Effector CD4-positive, alpha-beta T cell (primary cell): ENCODE measurements at regions not wholly inside any gene's neighbourhood (a gene's known extent, or its start where the extent isn't known, plus 50 kb on each side); places are given as distances from the start of the nearest gene placed in this dataset.
"Not testable (repeated sequence)": the region's sequence is repeated elsewhere in the genome, so short reads cannot be mapped to it uniquely, and the experiment has no call there.

Source experiments
- DNase-seq: peaks from one replicate; pipeline ENCODE4 v3.0.0-alpha.2; 2020

GRCh38 chr18:51525453-51526225, 328.2 kb upstream of the MEX3C start:
- no peak for DNase-seq

- DNase-seq: no peak
Observed at GRCh38 chr18:51527826-51528225, 330.3 kb upstream of the MEX3C start.

GRCh38 chr18:51531501-51531900, 334.0 kb upstream of the MEX3C start:
- DNase-seq: no peak

- DNase-seq: no peak
Observed at GRCh38 chr18:51537487-51537886, 340.0 kb upstream of the MEX3C start.

GRCh38 chr18:51540562-51540961, 343.1 kb upstream of the MEX3C start:
- DNase-seq: no peak

GRCh38 chr18:51541230-51541629, 343.7 kb upstream of the MEX3C start:
- no peak for DNase-seq

GRCh38 chr18:51543658-51544155, 346.2 kb upstream of the MEX3C start:
- DNase-seq: no peak

GRCh38 chr18:51545446-51545845, 348.0 kb upstream of the MEX3C start:
- no peak for DNase-seq

- DNase-seq: no peak
Observed at GRCh38 chr18:51559198-51559901, 361.9 kb upstream of the MEX3C start.

GRCh38 chr18:51559902-51560287, 362.4 kb upstream of the MEX3C start:
- no peak for DNase-seq

- no peak for DNase-seq
Observed at GRCh38 chr18:51561821-51562220, 364.3 kb upstream of the MEX3C start.

GRCh38 chr18:51562866-51563265, 365.4 kb upstream of the MEX3C start:
- no peak for DNase-seq

- no peak for DNase-seq
Observed at GRCh38 chr18:51563396-51563795, 365.9 kb upstream of the MEX3C start.

GRCh38 chr18:51568151-51568550, 370.7 kb upstream of the MEX3C start:
- no peak for DNase-seq

GRCh38 chr18:51569153-51569552, 371.7 kb upstream of the MEX3C start:
- no peak for DNase-seq

GRCh38 chr18:51569561-51569960, 372.1 kb upstream of the MEX3C start:
- DNase-seq: no peak

- not testable (repeated sequence) for DNase-seq
Observed at GRCh38 chr18:51570071-51570470, 372.6 kb upstream of the MEX3C start.

- not testable (repeated sequence) for DNase-seq
Observed at GRCh38 chr18:51573886-51574285, 376.4 kb upstream of the MEX3C start.

- DNase-seq: no peak
Observed at GRCh38 chr18:51575171-51575570, 377.7 kb upstream of the MEX3C start.

- DNase-seq: no peak
Observed at GRCh38 chr18:51578406-51578980, 381.0 kb upstream of the MEX3C start.

- no peak for DNase-seq
Observed at GRCh38 chr18:51580580-51580979, 383.1 kb upstream of the MEX3C start.

- no peak for DNase-seq
Observed at GRCh38 chr18:51582551-51582950, 385.1 kb upstream of the MEX3C start.

- DNase-seq: no peak
Observed at GRCh38 chr18:51588616-51589015, 391.1 kb upstream of the MEX3C start.

- no peak for DNase-seq
Observed at GRCh38 chr18:51593931-51594330, 396.4 kb upstream of the MEX3C start.
